ENCODE measurements at regions not wholly inside any gene's neighbourhood (a gene's known extent, or its start where the extent isn't known, plus 50 kb on each side); places are given as distances from the start of the nearest gene placed in this dataset.

- no peak for DNase-seq (ENCODE audit: low spot score)
- intact Hi-C loops (cut with DNase I): no loop called here
- ATAC-seq: no peak
Measured at GRCh38 chr16:10333321-10334032, 52.4 kb upstream of the ATF7IP2 start.

- DNase-seq (ENCODE audit: low spot score) (no peak), ATAC-seq (no peak)
- intact Hi-C loops (cut with DNase I): no loop called here
Measured at GRCh38 chr16:10335681-10336080, 50.2 kb upstream of the ATF7IP2 start.

Measured in sciatic nerve (tissue), 2 donors.